ENCODE measurements at regions not wholly inside any gene's neighbourhood (a gene's known extent, or its start where the extent isn't known, plus 50 kb on each side); places are given as distances from the start of the nearest gene placed in this dataset.

DNA sequence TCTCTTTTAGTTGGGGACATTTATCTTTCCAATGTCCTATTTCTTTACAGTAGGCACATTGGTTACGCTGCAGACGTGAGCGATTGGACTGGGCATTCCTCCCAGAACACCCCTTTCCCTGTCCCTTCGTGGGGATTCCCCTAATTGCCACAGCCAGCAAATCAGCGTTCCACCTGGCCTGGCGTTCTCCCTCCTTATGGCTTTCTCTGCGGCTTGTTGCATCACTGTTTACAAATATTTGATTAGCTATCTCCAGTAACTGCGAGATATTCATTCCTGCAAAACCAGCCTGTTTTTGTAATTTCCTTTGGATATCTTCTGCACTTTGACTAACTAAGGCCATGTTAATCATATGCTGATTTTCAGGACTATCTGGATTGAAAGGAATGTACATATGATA, 202.5 kb upstream of the KLF8 start:
- no peak for TF ChIP-seq POLR2AphosphoS5 (IDR thresholded peaks at IDR 0.05)
- TF ChIP-seq, protein P1, sequence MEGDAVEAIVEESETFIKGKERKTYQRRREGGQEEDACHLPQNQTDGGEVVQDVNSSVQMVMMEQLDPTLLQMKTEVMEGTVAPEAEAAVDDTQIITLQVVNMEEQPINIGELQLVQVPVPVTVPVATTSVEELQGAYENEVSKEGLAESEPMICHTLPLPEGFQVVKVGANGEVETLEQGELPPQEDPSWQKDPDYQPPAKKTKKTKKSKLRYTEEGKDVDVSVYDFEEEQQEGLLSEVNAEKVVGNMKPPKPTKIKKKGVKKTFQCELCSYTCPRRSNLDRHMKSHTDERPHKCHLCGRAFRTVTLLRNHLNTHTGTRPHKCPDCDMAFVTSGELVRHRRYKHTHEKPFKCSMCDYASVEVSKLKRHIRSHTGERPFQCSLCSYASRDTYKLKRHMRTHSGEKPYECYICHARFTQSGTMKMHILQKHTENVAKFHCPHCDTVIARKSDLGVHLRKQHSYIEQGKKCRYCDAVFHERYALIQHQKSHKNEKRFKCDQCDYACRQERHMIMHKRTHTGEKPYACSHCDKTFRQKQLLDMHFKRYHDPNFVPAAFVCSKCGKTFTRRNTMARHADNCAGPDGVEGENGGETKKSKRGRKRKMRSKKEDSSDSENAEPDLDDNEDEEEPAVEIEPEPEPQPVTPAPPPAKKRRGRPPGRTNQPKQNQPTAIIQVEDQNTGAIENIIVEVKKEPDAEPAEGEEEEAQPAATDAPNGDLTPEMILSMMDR (IDR thresholded peaks at IDR 0.05), result no peak
